K562 (cell line): ENCODE measurements at regions not wholly inside any gene's neighbourhood (a gene's known extent, or its start where the extent isn't known, plus 50 kb on each side); places are given as distances from the start of the nearest gene placed in this dataset.
A peak's percentile ranks its signal among the peaks of the same experiment; 100 is the strongest.

Experiments
- ATAC-seq: fragments of 200-7000 bp; cut with Tn5 transposase; 3 replicates; pipeline ENCODE4 v1.9.1; 2020; ENCODE audit warnings: moderate library complexity
- BruUV-seq: library from RNA; stranded (reverse); fragments of 400-500 nt; replicated peaks from 2 replicates; lab custom pipeline; 2021; lab: Mats Ljungman, UMichigan
- CTCF ChIA-PET: fragments of 300-600 bp; formaldehyde crosslinking; extraction: SDS; loops from one replicate; lab custom pipeline; 2021; ENCODE audit warnings: low intra/inter-chr PET ratio; lab: Yijun Ruan, JAX
- POLR2A ChIA-PET: fragments of 300-600, 350-650 bp; sonication (Branson Sonifier 250); formaldehyde crosslinking; extraction: SDS; loops from one replicate; lab custom pipeline; 2021; ENCODE audit warnings: antibody characterized with exemption, inconsistent platforms; lab: Yijun Ruan, JAX
- DNase-seq, 4 experiments: peaks; one replicate each; pipeline versions ENCODE4 v3.0.0 to v3.0.0-alpha.2; 2011 to 2018; ENCODE audit warnings: low spot score in 3 of 4, mixed read lengths in 3 of 4; ENCODE audit errors: extremely low read depth in 1 of 4
- FAIRE-seq: peaks from 2 replicates; lab custom pipeline; 2011; peaks lifted over from hg19 to GRCh38; lab: Jason Lieb, UNC
- H2AFZ ChIP-seq: 2 replicates; pipeline ENCODE4 v1.6.0; 2011; ENCODE audit warnings: low read depth, low read length, control low read depth, inconsistent platforms
- H3K27ac ChIP-seq: fragments of 200-600 bp; 3 replicates; pipeline ENCODE4 v1.8.0; 2011; ENCODE audit warnings: low read depth, mild to moderate bottlenecking, control low read depth, inconsistent platforms, low read length, moderate library complexity, mixed read lengths; ENCODE audit errors: extremely low read depth
- H3K27me3 ChIP-seq, 2 experiments: fragments of 300-600 bp in 1 of 2; 2 replicates in 1 of 2; 3 replicates in 1 of 2; pipeline versions ENCODE4 v1.6.0 to v1.8.0; 2011; ENCODE audit warnings: inconsistent platforms in 2 of 2, low read length in 2 of 2, mild to moderate bottlenecking in 1 of 2, mixed read lengths in 1 of 2, moderate library complexity in 1 of 2; ENCODE audit not compliant: control insufficient read depth in 2 of 2, insufficient read depth in 2 of 2
- H3K36me3 ChIP-seq: fragments of 300-600 bp; 3 replicates; pipeline ENCODE4 v1.8.0; 2011; ENCODE audit warnings: mild to moderate bottlenecking, low read length, inconsistent platforms; ENCODE audit not compliant: control insufficient read depth, insufficient read depth
- H3K4me1 ChIP-seq, 2 experiments: fragments of 200-600 bp in 1 of 2; replicated peaks in 1 of 2; 2 replicates in 1 of 2; 3 replicates in 1 of 2; pipeline versions ENCODE4 v1.5.1 to v1.8.0; 2011; ENCODE audit warnings: inconsistent platforms in 2 of 2, low read length in 2 of 2, mild to moderate bottlenecking in 1 of 2, mixed read lengths in 1 of 2, moderate library complexity in 1 of 2; ENCODE audit not compliant: control insufficient read depth in 2 of 2, insufficient read depth in 2 of 2
- H3K4me2 ChIP-seq: 2 replicates; pipeline ENCODE4 v1.6.1; 2011; ENCODE audit warnings: low read length, control low read depth, inconsistent platforms, mixed read lengths; ENCODE audit not compliant: insufficient read depth
- H3K4me3 ChIP-seq: fragments of 200-600 bp; sonication (generic), shearing (Covaris generic); 2 replicates; pipeline ENCODE4 v1.5.1; 2016; ENCODE audit warnings: control low read depth, inconsistent platforms
- H3K79me2 ChIP-seq: fragments of 200-600 bp; 3 replicates; pipeline ENCODE4 v1.8.0; 2011; ENCODE audit warnings: low read length, inconsistent platforms; ENCODE audit not compliant: control insufficient read depth, insufficient read depth
- H3K9ac ChIP-seq, 2 experiments: 2 replicates each; pipeline versions ENCODE4 v1.6.0 to v1.6.1; 2011; ENCODE audit warnings: low read depth in 2 of 2, low read length in 2 of 2, control low read depth in 1 of 2, inconsistent platforms in 1 of 2, mild to moderate bottlenecking in 1 of 2, mixed read lengths in 1 of 2; ENCODE audit not compliant: insufficient read depth in 1 of 2
- H3K9me1 ChIP-seq: one replicate; pipeline ENCODE4 v1.6.0; 2011; ENCODE audit warnings: inconsistent platforms, mild to moderate bottlenecking, low read length, moderate library complexity; ENCODE audit not compliant: control insufficient read depth, insufficient read depth
- H3K9me3 ChIP-seq: replicated peaks from 2 replicates; pipeline ENCODE4 v1.5.1; 2011; ENCODE audit warnings: low read depth, low read length, inconsistent platforms; ENCODE audit not compliant: control insufficient read depth, insufficient read depth
- H4K20me1 ChIP-seq: replicated peaks from 2 replicates; pipeline ENCODE4 v1.6.1; 2011; ENCODE audit warnings: low read length, inconsistent platforms, mixed read lengths; ENCODE audit not compliant: control insufficient read depth, insufficient read depth
- GTF2E2 ChIP-seq: fragments of 200-800 bp; sonication (Bioruptor generic); IDR thresholded peaks from 2 replicates; pipeline ENCODE4 v1.6.1; 2016; ENCODE audit warnings: missing genetic modification characterization, missing compliant biosample characterization
- KAT7 ChIP-seq: sonication (generic); formaldehyde crosslinking; IDR thresholded peaks from 2 replicates; pipeline ENCODE4 v1.8.0; 2022; ENCODE audit warnings: missing genetic modification reagents, mild to moderate bottlenecking, borderline replicate concordance
- NFIC ChIP-seq: fragments of 450-650 bp; IDR thresholded peaks from 2 replicates; pipeline ENCODE4 v1.6.1; 2017; ENCODE audit warnings: mild to moderate bottlenecking, inconsistent platforms
- NR2C1 ChIP-seq, 2 experiments: fragments of 450-650 bp; IDR thresholded peaks; 2 replicates each; pipeline ENCODE4 v1.6.1; 2017; ENCODE audit warnings: mild to moderate bottlenecking in 2 of 2, antibody characterized with exemption in 1 of 2, inconsistent platforms in 1 of 2, missing compliant biosample characterization in 1 of 2, missing genetic modification characterization in 1 of 2
- STAT5A ChIP-seq: IDR thresholded peaks from 2 replicates; pipeline ENCODE4 v1.6.1; 2012; ENCODE audit warnings: low read length, inconsistent platforms, borderline replicate concordance
- USF1 ChIP-seq: sonication (generic); formaldehyde crosslinking; IDR thresholded peaks from 2 replicates; pipeline ENCODE4 v1.9.0; 2022; ENCODE audit warnings: mild to moderate bottlenecking, missing genetic modification reagents
- ZBTB7A ChIP-seq: IDR thresholded peaks from 2 replicates; pipeline ENCODE4 v1.6.1; 2011; ENCODE audit warnings: low read depth, mild to moderate bottlenecking, low read length, moderate library complexity, borderline replicate concordance; ENCODE audit not compliant: control insufficient read depth
- ZKSCAN1 ChIP-seq: fragments of 150-350 bp; IDR thresholded peaks from 2 replicates; pipeline ENCODE4 v1.6.1; 2016; ENCODE audit warnings: low read depth, low read length
- WGBS: fragments of 100-300 bp; shearing (Covaris generic); methylation state at CpG from one replicate; pipeline ENCODE4 v1.1.6; 2016; ENCODE audit warnings: low coverage, mixed read lengths; ENCODE audit not compliant: insufficient coverage; ENCODE audit errors: missing lambda C conversion rate; 5-methylcytosine and 5-hydroxymethylcytosine counted together
- in situ Hi-C: fragments of 300-500 bp; cut with MboI; formaldehyde crosslinking; loops from 4 replicates; pipeline ENCODE4 v1.15.0; 2018; ENCODE audit warnings: inconsistent platforms, mixed read lengths
- intact Hi-C: fragments of 100-400 bp; cut with micrococcal nuclease; formaldehyde crosslinking; loops from 2 replicates; pipeline ENCODE4 v1.14.2; 2022

GRCh38 chr20:62535282-62535811 lies 59.6 kb upstream of the GATA5 start:
- in situ Hi-C loops: no loop called here
- H4K20me1 ChIP-seq: no peaks in the 10 kb centered on the region
- TF ChIP-seq KAT7 (CRISPR knock-in tag): 0 out of 2 replicates have a peak, but pooled peaks have one; percentile 39
- TF ChIP-seq GTF2E2 (tag): no peak
- no peak for TF ChIP-seq STAT5A
- peak; percentile 25; the same call in 1 of the 2 replicates for TF ChIP-seq USF1 (CRISPR knock-in tag)
- TF ChIP-seq ZBTB7A: peak; percentile 37; the same call in 1 of the 2 replicates
- 0 out of 2 replicates have a peak, but pooled peaks have one; percentile 15 for TF ChIP-seq NFIC
- TF ChIP-seq NR2C1 (IDR thresholded peaks at IDR 0.05): no peak
- TF ChIP-seq NR2C1 (tag; IDR thresholded peaks at IDR 0.05): no peak
- peak; percentile 94 for TF ChIP-seq ZKSCAN1
- H3K9me1 ChIP-seq: peaks cover 2% of the 10 kb centered on the region
- CTCF ChIA-PET: no interaction called here
- DNase-seq: no peak
- no peaks in the 10 kb centered on the region for H3K9me3 ChIP-seq
- ATAC-seq: no peak
- POLR2A ChIA-PET: interaction anchor here (0.7 kb wide), 1 partner anchor 741 kb away, joined by 3 read pairs; no protein-coding TSS in a partner anchor
- WGBS: 55% methylated on average over 7 of the region's 11 CpGs
- no TSS peak for BruUV-seq
- no peaks in the 10 kb centered on the region; the same call in 2 of the 3 replicates for H3K79me2 ChIP-seq
- H3K27me3 ChIP-seq: peaks cover 2 to 8% of the 10 kb centered on the region in 2 experiments; a peak in 3 of 5 replicates
- peaks cover 47 to 97% of the 10 kb centered on the region in 2 experiments for H3K4me1 ChIP-seq
- no peak overlapping the region for H3K4me3 ChIP-seq
- no peak overlapping the region for H3K4me2 ChIP-seq
- FAIRE-seq: no peak
- H3K36me3 ChIP-seq: no peaks in the 10 kb centered on the region
- no peak overlapping the region for H2AFZ ChIP-seq
- H3K9ac ChIP-seq: peak overlapping the region in 1 of 2 experiments; percentile 70; a peak in 2 of 4 replicates
- H3K27ac ChIP-seq: no peak overlapping the region
- intact Hi-C loops: no loop called here
